ENCODE measurements at regions not wholly inside any gene's neighbourhood (a gene's known extent, or its start where the extent isn't known, plus 50 kb on each side); places are given as distances from the start of the nearest gene placed in this dataset.

- no peak for TF ChIP-seq CTCF (IDR thresholded peaks at IDR 0.05; ENCODE audit: low read depth, low read length, missing control alignments)
- no peak overlapping the region for H3K4me3 ChIP-seq (ENCODE audit: low read depth, low read length)
- DNase-seq (ENCODE audit: low read depth): no peak
These were observed 304.5 kb upstream of the FANCL start for GRCh38 chr2:58545300-58546280.

- no peak for TF ChIP-seq CTCF (IDR thresholded peaks at IDR 0.05; ENCODE audit: low read depth, low read length, missing control alignments)
- H3K4me3 ChIP-seq (ENCODE audit: low read depth, low read length): no peak overlapping the region
- DNase-seq (ENCODE audit: low read depth): no peak
These were observed 302.3 kb upstream of the FANCL start for GRCh38 chr2:58543442-58543841.

GRCh38 chr2:58541511-58541910 is 300.4 kb upstream of the FANCL start:
- H3K4me3 ChIP-seq (ENCODE audit: low read depth, low read length): no peak overlapping the region
- TF ChIP-seq CTCF (IDR thresholded peaks at IDR 0.05; ENCODE audit: low read depth, low read length, missing control alignments): no peak
- DNase-seq (ENCODE audit: low read depth): no peak

- no peak for DNase-seq (ENCODE audit: low read depth)
- no peak for TF ChIP-seq CTCF (IDR thresholded peaks at IDR 0.05; ENCODE audit: low read depth, low read length, missing control alignments)
- H3K4me3 ChIP-seq (ENCODE audit: low read depth, low read length): no peak overlapping the region
These were observed 299.6 kb upstream of the FANCL start for GRCh38 chr2:58540681-58541080.

- H3K4me3 ChIP-seq (ENCODE audit: low read depth, low read length): no peak overlapping the region
- no peak for TF ChIP-seq CTCF (IDR thresholded peaks at IDR 0.05; ENCODE audit: low read depth, low read length, missing control alignments)
- no peak for DNase-seq (ENCODE audit: low read depth)
These were observed 298.8 kb upstream of the FANCL start for GRCh38 chr2:58539973-58540372.

- TF ChIP-seq CTCF (IDR thresholded peaks at IDR 0.05; ENCODE audit: low read depth, low read length, missing control alignments): no peak
- no peak for DNase-seq (ENCODE audit: low read depth)
- no peak overlapping the region for H3K4me3 ChIP-seq (ENCODE audit: low read depth, low read length)
These were observed 294.9 kb upstream of the FANCL start for GRCh38 chr2:58535990-58536389.

GRCh38 chr2:58535182-58535581 is 294.1 kb upstream of the FANCL start:
- TF ChIP-seq CTCF (IDR thresholded peaks at IDR 0.05; ENCODE audit: low read depth, low read length, missing control alignments): no peak
- H3K4me3 ChIP-seq (ENCODE audit: low read depth, low read length): no peak overlapping the region
- no peak for DNase-seq (ENCODE audit: low read depth)
